NCI-H2227 (cell line): ENCODE measurements at regions not wholly inside any gene's neighbourhood (a gene's known extent, or its start where the extent isn't known, plus 50 kb on each side); places are given as distances from the start of the nearest gene placed in this dataset.
"Not testable (repeated sequence)": the region's sequence is repeated elsewhere in the genome, so short reads cannot be mapped to it uniquely, and the experiment has no call there.

ENCODE experiments used
- DNase-seq: peaks from one replicate; lab custom pipeline; 2025; ENCODE audit not compliant: unreplicated experiment; lab: John Stamatoyannopoulos, UW

- DNase-seq, result no peak
These were observed 1167.1 kb upstream of the SEMA6A start for GRCh38 chr5:117741655-117742206.

GRCh38 chr5:117740268-117740667 lies 1165.6 kb upstream of the SEMA6A start:
- no peak for DNase-seq

GRCh38 chr5:117738571-117738970 lies 1163.9 kb upstream of the SEMA6A start:
- no peak for DNase-seq

GRCh38 chr5:117736698-117737097 lies 1162.1 kb upstream of the SEMA6A start:
- DNase-seq, result no peak

- DNase-seq, result no peak
These were observed 1159.4 kb upstream of the SEMA6A start for GRCh38 chr5:117734056-117734455.

GRCh38 chr5:117733051-117733450 lies 1158.4 kb upstream of the SEMA6A start:
- no peak for DNase-seq

- no peak for DNase-seq
These were observed 1157.6 kb upstream of the SEMA6A start for GRCh38 chr5:117732264-117732663.

GRCh38 chr5:117731446-117731845 lies 1156.8 kb upstream of the SEMA6A start:
- peak; percentile 65 for DNase-seq

- DNase-seq, result not testable (repeated sequence)
These were observed 1146.2 kb upstream of the SEMA6A start for GRCh38 chr5:117720784-117721183.

GRCh38 chr5:117719413-117719812 lies 1144.8 kb upstream of the SEMA6A start:
- no peak for DNase-seq

- DNase-seq, result peak; percentile 14
These were observed 1139.1 kb upstream of the SEMA6A start for GRCh38 chr5:117713585-117714198.

- DNase-seq, result no peak
These were observed 1126.4 kb upstream of the SEMA6A start for GRCh38 chr5:117701062-117701461.

GRCh38 chr5:117692606-117693005 lies 1118.0 kb upstream of the SEMA6A start:
- no peak for DNase-seq

- DNase-seq, result no peak
These were observed 1116.7 kb upstream of the SEMA6A start for GRCh38 chr5:117691081-117691870.

GRCh38 chr5:117690612-117691011 lies 1116.0 kb upstream of the SEMA6A start:
- DNase-seq, result peak; percentile 11

- DNase-seq, result no peak
These were observed 1112.3 kb upstream of the SEMA6A start for GRCh38 chr5:117686926-117687325.

GRCh38 chr5:117682416-117682815 lies 1107.8 kb upstream of the SEMA6A start:
- DNase-seq, result no peak

- DNase-seq, result no peak
These were observed 1107.0 kb upstream of the SEMA6A start for GRCh38 chr5:117681431-117682254.

- no peak for DNase-seq
These were observed 1105.8 kb upstream of the SEMA6A start for GRCh38 chr5:117680426-117680825.

GRCh38 chr5:117679046-117679445 lies 1104.4 kb upstream of the SEMA6A start:
- no peak for DNase-seq

GRCh38 chr5:117675646-117676045 lies 1101.0 kb upstream of the SEMA6A start:
- no peak for DNase-seq
